ENCODE measurements at regions not wholly inside any gene's neighbourhood (a gene's known extent, or its start where the extent isn't known, plus 50 kb on each side); places are given as distances from the start of the nearest gene placed in this dataset.

GRCh38 chr6:4398791-4399190 is 263.4 kb upstream of the ECI2 start:
- H3K4me2 ChIP-seq, result no peak overlapping the region
- H3K27ac Mint-ChIP-seq, result no peak overlapping the region
- H3K79me2 ChIP-seq (replicated peaks; ENCODE audit: insufficient read depth), result no peaks in the 10 kb centered on the region
- H3K4me1 ChIP-seq (ENCODE audit: insufficient read depth), result no peaks in the 10 kb centered on the region
- H3K36me3 Mint-ChIP-seq (ENCODE audit: low read depth), result no peaks in the 10 kb centered on the region
- ATAC-seq, result no peak
- H3K27me3 Mint-ChIP-seq (ENCODE audit: insufficient read depth, low read depth, poor library complexity), result peaks cover 2% of the 10 kb centered on the region
- H3K36me3 ChIP-seq (ENCODE audit: insufficient read depth), result no peaks in the 10 kb centered on the region
- TF ChIP-seq EZH2 (IDR thresholded peaks at IDR 0.05; ENCODE audit: low read depth, unreplicated experiment), result no peak
- TF ChIP-seq ZNF462 (CRISPR knock-in tag; IDR thresholded peaks at IDR 0.05), result no peak
- TF ChIP-seq JUNB (IDR thresholded peaks at IDR 0.05; ENCODE audit: unreplicated experiment), result no peak
- TF ChIP-seq EZH2phosphoT487 (IDR thresholded peaks at IDR 0.05; ENCODE audit: unreplicated experiment), result no peak
- no peak for TF ChIP-seq ETS1 (IDR thresholded peaks at IDR 0.05)
- no peak for TF ChIP-seq POLR2AphosphoS5 (IDR thresholded peaks at IDR 0.05; ENCODE audit: low read depth)
- TF ChIP-seq ZNF114 (CRISPR knock-in tag; IDR thresholded peaks at IDR 0.05), result no peak
- no peak for TF ChIP-seq NANOG (IDR thresholded peaks at IDR 0.05; ENCODE audit: borderline replicate concordance)
- TF ChIP-seq CREB1 (CRISPR knock-in tag; IDR thresholded peaks at IDR 0.05; ENCODE audit: low read depth), result no peak
- TF ChIP-seq STAT1 (IDR thresholded peaks at IDR 0.05; ENCODE audit: unreplicated experiment), result no peak
- no peak for TF ChIP-seq CTCF (conservative IDR thresholded peaks at IDR 0.05; ENCODE audit: low read depth in 2 of 2)
- no peak for DNase-seq (ENCODE audit: low spot score)
- H3K9me2 ChIP-seq (ENCODE audit: insufficient read depth), result peaks cover 6% of the 10 kb centered on the region; the same call in 1 of the 2 replicates
- peaks cover 13% of the 10 kb centered on the region for H3K4me1 Mint-ChIP-seq
- no peaks in the 10 kb centered on the region for H4K20me1 ChIP-seq (replicated peaks; ENCODE audit: insufficient read depth)
- no peaks in the 10 kb centered on the region; the same call in 2 of the 3 replicates for H3K9me3 Mint-ChIP-seq
- no peak overlapping the region for H3K4me3 Mint-ChIP-seq
- no peak overlapping the region for H2AFZ ChIP-seq
- H3K27ac ChIP-seq (ENCODE audit: low read depth), result no peak overlapping the region
- no peaks in the 10 kb centered on the region for H3K27me3 ChIP-seq (ENCODE audit: insufficient read depth)
- no peak overlapping the region for H3K4me3 ChIP-seq
- H3F3A ChIP-seq (replicated peaks; ENCODE audit: low read depth), result no peaks in the 10 kb centered on the region

All from GM23338 (cell line).